Occipital lobe (tissue), 1 donor: ENCODE measurements at regions not wholly inside any gene's neighbourhood (a gene's known extent, or its start where the extent isn't known, plus 50 kb on each side); places are given as distances from the start of the nearest gene placed in this dataset.
"Not testable (repeated sequence)": the region's sequence is repeated elsewhere in the genome, so short reads cannot be mapped to it uniquely, and the experiment has no call there.

ENCODE experiments used
- DNase-seq: peaks from one replicate; lab custom pipeline; 2025; lab: John Stamatoyannopoulos, UW

- no peak for DNase-seq
These were observed 987.9 kb downstream of the PLA2G4A start for GRCh38 chr1:187816646-187817045.

GRCh38 chr1:187817782-187818181 lies 989.0 kb downstream of the PLA2G4A start:
- no peak for DNase-seq

GRCh38 chr1:187819086-187819485 lies 990.3 kb downstream of the PLA2G4A start:
- DNase-seq: no peak

GRCh38 chr1:187836557-187836956 lies 1007.8 kb downstream of the PLA2G4A start:
- DNase-seq: no peak

- DNase-seq: no peak
These were observed 1009.0 kb downstream of the PLA2G4A start for GRCh38 chr1:187837787-187838186.

GRCh38 chr1:187838335-187839293 lies 1009.9 kb downstream of the PLA2G4A start:
- no peak for DNase-seq

GRCh38 chr1:187839873-187840272 lies 1011.1 kb downstream of the PLA2G4A start:
- no peak for DNase-seq

- DNase-seq: no peak
These were observed 1011.8 kb downstream of the PLA2G4A start for GRCh38 chr1:187840557-187840956.

- no peak for DNase-seq
These were observed 1013.8 kb downstream of the PLA2G4A start for GRCh38 chr1:187842406-187843165.

- DNase-seq: no peak
These were observed 1015.6 kb downstream of the PLA2G4A start for GRCh38 chr1:187844313-187844712.

GRCh38 chr1:187847531-187847930 lies 1018.8 kb downstream of the PLA2G4A start:
- no peak for DNase-seq

- no peak for DNase-seq
These were observed 1019.6 kb downstream of the PLA2G4A start for GRCh38 chr1:187848321-187848720.

- DNase-seq: not testable (repeated sequence)
These were observed 1021.4 kb downstream of the PLA2G4A start for GRCh38 chr1:187850146-187850545.

GRCh38 chr1:187853505-187853904 lies 1024.8 kb downstream of the PLA2G4A start:
- no peak for DNase-seq

- DNase-seq: no peak
These were observed 1025.7 kb downstream of the PLA2G4A start for GRCh38 chr1:187854457-187854856.

GRCh38 chr1:187862506-187862905 lies 1033.8 kb downstream of the PLA2G4A start:
- no peak for DNase-seq

GRCh38 chr1:187870552-187870951 lies 1041.8 kb downstream of the PLA2G4A start:
- DNase-seq: no peak

- no peak for DNase-seq
These were observed 1042.6 kb downstream of the PLA2G4A start for GRCh38 chr1:187871177-187871845.

GRCh38 chr1:187872550-187872949 lies 1043.8 kb downstream of the PLA2G4A start:
- no peak for DNase-seq

GRCh38 chr1:187873126-187873525 lies 1044.4 kb downstream of the PLA2G4A start:
- no peak for DNase-seq

GRCh38 chr1:187876775-187877174 lies 1048.0 kb downstream of the PLA2G4A start:
- no peak for DNase-seq

- no peak for DNase-seq
These were observed 1048.5 kb downstream of the PLA2G4A start for GRCh38 chr1:187877220-187877619.
